Nephron progenitor cell (in vitro differentiated cells): ENCODE measurements at regions not wholly inside any gene's neighbourhood (a gene's known extent, or its start where the extent isn't known, plus 50 kb on each side); places are given as distances from the start of the nearest gene placed in this dataset.

ENCODE experiments used
- DNase-seq: peaks from one replicate; pipeline ENCODE4 v3.0.0; 2021
- H3K27ac Mint-ChIP-seq: 2 replicates; pipeline ENCODE4 v1.8.0; 2021; ENCODE audit warnings: mild to moderate bottlenecking, moderate library complexity, mixed read lengths
- H3K27me3 Mint-ChIP-seq: 2 replicates; pipeline ENCODE4 v1.8.0; 2021; ENCODE audit warnings: mild to moderate bottlenecking, low read depth, mixed read lengths; ENCODE audit not compliant: poor library complexity
- H3K36me3 Mint-ChIP-seq: 2 replicates; pipeline ENCODE4 v1.8.0; 2021; ENCODE audit warnings: low read depth, mixed read lengths
- H3K4me1 Mint-ChIP-seq: 2 replicates; pipeline ENCODE4 v1.8.0; 2021; ENCODE audit warnings: mixed read lengths
- H3K4me3 Mint-ChIP-seq: 2 replicates; pipeline ENCODE4 v1.8.0; 2021; ENCODE audit warnings: mild to moderate bottlenecking, moderate library complexity, mixed read lengths
- H3K9me3 Mint-ChIP-seq: 2 replicates; pipeline ENCODE4 v1.8.0; 2021; ENCODE audit warnings: mild to moderate bottlenecking, moderate library complexity, mixed read lengths
- TF ChIP-seq, protein P1 (sequence below): fragments of 200-600 bp; sonication (generic); IDR thresholded peaks from 2 replicates; pipeline ENCODE4 v1.5.0; 2021; ENCODE audit warnings: antibody characterized with exemption

DNA sequence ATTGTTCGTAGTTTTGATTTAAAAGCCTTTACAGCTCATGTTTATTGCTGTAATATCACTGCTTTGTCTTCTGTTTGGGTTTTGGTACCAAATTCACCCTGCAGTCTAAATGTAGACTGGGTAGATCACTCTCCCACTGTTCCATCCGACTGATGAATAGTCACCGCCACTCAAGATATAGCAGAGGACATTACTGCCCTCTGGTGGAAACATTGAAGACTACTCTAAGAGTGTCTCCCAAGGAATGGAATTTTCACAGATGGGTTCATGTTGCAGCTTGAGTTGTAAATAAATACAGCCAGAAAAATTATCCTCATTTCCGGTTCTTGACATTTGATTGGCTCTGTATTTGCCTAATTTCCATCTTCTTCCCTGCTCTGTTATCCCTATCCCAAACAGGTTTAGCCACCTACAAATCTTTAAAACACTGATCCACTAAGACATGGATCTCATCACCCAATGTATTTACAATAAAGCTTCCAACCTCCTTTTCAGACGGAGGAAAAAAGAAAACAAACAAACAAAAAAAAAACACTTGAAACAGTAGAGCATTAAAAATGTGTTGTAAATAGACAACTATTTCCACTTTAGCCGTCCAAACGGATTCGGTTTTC is 198.3 kb upstream of the CPNE8 start:
- H3K36me3 Mint-ChIP-seq, result no peaks in the 10 kb centered on the region
- H3K27me3 Mint-ChIP-seq, result peaks cover 2% of the 10 kb centered on the region
- no peaks in the 10 kb centered on the region for H3K9me3 Mint-ChIP-seq
- TF ChIP-seq, protein P1, sequence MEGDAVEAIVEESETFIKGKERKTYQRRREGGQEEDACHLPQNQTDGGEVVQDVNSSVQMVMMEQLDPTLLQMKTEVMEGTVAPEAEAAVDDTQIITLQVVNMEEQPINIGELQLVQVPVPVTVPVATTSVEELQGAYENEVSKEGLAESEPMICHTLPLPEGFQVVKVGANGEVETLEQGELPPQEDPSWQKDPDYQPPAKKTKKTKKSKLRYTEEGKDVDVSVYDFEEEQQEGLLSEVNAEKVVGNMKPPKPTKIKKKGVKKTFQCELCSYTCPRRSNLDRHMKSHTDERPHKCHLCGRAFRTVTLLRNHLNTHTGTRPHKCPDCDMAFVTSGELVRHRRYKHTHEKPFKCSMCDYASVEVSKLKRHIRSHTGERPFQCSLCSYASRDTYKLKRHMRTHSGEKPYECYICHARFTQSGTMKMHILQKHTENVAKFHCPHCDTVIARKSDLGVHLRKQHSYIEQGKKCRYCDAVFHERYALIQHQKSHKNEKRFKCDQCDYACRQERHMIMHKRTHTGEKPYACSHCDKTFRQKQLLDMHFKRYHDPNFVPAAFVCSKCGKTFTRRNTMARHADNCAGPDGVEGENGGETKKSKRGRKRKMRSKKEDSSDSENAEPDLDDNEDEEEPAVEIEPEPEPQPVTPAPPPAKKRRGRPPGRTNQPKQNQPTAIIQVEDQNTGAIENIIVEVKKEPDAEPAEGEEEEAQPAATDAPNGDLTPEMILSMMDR, result peak; percentile 77
- H3K4me3 Mint-ChIP-seq, result no peak overlapping the region
- H3K4me1 Mint-ChIP-seq, result no peaks in the 10 kb centered on the region
- peak; percentile 30 for DNase-seq
- no peak overlapping the region for H3K27ac Mint-ChIP-seq

DNA sequence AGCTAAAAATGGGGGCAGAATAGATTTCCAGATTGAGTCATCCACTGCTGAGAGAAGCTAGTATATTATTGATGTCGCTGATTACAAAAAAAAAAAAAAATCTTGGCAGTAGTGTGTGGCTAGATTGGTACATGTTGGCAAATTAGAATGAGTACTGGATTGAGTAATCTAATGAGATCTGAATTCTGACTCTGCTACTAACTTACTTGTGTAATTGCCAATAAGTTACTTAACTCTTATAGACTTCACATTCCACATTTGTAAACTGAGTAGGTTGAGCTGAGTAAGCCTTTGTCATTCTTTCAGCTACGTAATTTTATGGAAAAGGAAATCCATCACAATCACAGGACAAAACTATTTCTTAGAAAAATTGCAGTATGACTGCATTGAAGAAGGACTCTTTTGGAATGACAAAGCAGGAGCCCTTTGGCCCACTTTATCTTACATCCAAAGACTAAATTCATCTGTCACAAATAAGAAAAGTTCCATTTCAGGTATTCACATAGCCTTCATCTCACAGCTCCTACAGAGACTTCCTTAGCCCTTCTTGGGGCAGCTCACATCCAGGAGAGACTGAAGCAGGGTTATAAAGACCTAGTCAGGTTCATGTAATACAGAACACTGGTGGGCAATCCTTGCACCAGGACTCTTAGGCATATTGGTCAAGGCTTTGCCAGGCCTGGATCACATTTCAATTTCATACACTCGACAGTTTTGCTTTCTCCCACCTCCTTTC is 197.3 kb upstream of the CPNE8 start:
- Mint-ChIP-seq H3K27ac (no peak overlapping the region), H3K4me1 (no peaks in the 10 kb centered on the region), H3K9me3 (no peaks in the 10 kb centered on the region), H3K36me3 (no peaks in the 10 kb centered on the region), H3K27me3 (peaks cover 2% of the 10 kb centered on the region), H3K4me3 (no peak overlapping the region)
- DNase-seq, result no peak
- TF ChIP-seq, protein P1, result no peak

- no peak overlapping the region for H3K4me3 Mint-ChIP-seq
- no peaks in the 10 kb centered on the region for H3K4me1 Mint-ChIP-seq
- H3K36me3 Mint-ChIP-seq, result no peaks in the 10 kb centered on the region
- TF ChIP-seq, protein P1, result no peak
- no peak overlapping the region for H3K27ac Mint-ChIP-seq
- DNase-seq, result no peak
- no peaks in the 10 kb centered on the region for H3K9me3 Mint-ChIP-seq
- H3K27me3 Mint-ChIP-seq, result peaks cover 8% of the 10 kb centered on the region
Observed at GRCh38 chr12:39095636-39096330, 190.4 kb upstream of the CPNE8 start.

- DNase-seq, result no peak
- Mint-ChIP-seq H3K27ac (no peak overlapping the region), H3K4me1 (no peaks in the 10 kb centered on the region), H3K27me3 (peaks cover 48% of the 10 kb centered on the region), H3K36me3 (no peaks in the 10 kb centered on the region), H3K9me3 (no peaks in the 10 kb centered on the region), H3K4me3 (no peak overlapping the region)
- TF ChIP-seq, protein P1, result no peak
Observed at GRCh38 chr12:39081910-39082309, 176.5 kb upstream of the CPNE8 start.

DNA sequence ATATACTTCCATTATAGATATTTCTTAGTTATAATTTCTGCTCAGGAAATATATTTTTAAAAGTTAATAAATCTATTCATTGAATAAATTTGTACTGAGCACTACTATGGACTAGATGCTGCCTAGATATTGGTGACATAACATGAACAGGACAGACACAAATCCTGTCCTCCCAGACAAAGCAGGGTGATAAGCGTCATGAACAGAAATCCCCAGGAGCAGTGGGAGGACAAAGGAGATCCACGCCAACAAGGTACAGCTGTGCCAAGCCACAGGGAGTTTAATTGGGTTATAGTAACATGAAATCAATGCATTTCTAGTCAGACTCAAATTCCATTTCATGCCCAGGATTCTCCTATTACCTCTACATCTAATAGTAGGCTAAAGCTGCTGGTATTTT is 171.8 kb upstream of the CPNE8 start:
- H3K4me1 Mint-ChIP-seq, result no peaks in the 10 kb centered on the region
- peaks cover 48% of the 10 kb centered on the region for H3K27me3 Mint-ChIP-seq
- H3K27ac Mint-ChIP-seq, result no peak overlapping the region
- H3K4me3 Mint-ChIP-seq, result no peak overlapping the region
- H3K9me3 Mint-ChIP-seq, result no peaks in the 10 kb centered on the region
- H3K36me3 Mint-ChIP-seq, result no peaks in the 10 kb centered on the region
- TF ChIP-seq, protein P1, result no peak
- no peak for DNase-seq
